Fibroblast of lung (primary cell): ENCODE measurements at regions not wholly inside any gene's neighbourhood (a gene's known extent, or its start where the extent isn't known, plus 50 kb on each side); places are given as distances from the start of the nearest gene placed in this dataset.

Experiments used
- EZH2 ChIP-seq: IDR thresholded peaks from 2 replicates; pipeline ENCODE4 v1.5.1; 2012; ENCODE audit warnings: low read length, control low read depth, mild to moderate bottlenecking; ENCODE audit errors: missing control alignments
- TF ChIP-seq, protein P1 (sequence below), 2 donors: IDR thresholded peaks in 1 of 2; conservative IDR thresholded peaks in 1 of 2; 1 replicate in 1 of 2; 2 replicates in 1 of 2; pipeline ENCODE4 v1.5.1; 2011 to 2012; ENCODE audit warnings: low read length in 2 of 2, control low read depth in 1 of 2, inconsistent platforms in 1 of 2, low read depth in 1 of 2, mild to moderate bottlenecking in 1 of 2

DNA sequence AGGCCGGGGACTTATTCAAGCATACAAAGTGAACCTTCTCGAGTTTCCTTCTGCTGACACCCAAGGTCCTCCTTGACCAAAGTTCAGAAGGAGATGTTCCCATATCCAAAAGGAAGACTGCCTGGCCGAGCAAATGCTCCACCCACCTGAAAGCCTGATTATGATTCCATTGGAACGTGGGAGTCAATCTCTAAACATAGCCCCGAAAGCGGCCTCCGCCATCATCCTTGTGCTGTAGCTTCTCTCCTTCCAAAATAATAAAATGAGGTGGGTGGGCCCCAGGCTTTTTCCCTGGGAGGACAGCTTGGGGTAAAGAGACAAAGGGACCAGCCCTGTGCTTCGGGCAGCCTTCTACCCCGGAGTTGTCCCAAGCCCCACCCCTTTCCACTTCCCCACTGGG, 355.6 kb upstream of the SLC30A5 start:
- TF ChIP-seq, protein P1, sequence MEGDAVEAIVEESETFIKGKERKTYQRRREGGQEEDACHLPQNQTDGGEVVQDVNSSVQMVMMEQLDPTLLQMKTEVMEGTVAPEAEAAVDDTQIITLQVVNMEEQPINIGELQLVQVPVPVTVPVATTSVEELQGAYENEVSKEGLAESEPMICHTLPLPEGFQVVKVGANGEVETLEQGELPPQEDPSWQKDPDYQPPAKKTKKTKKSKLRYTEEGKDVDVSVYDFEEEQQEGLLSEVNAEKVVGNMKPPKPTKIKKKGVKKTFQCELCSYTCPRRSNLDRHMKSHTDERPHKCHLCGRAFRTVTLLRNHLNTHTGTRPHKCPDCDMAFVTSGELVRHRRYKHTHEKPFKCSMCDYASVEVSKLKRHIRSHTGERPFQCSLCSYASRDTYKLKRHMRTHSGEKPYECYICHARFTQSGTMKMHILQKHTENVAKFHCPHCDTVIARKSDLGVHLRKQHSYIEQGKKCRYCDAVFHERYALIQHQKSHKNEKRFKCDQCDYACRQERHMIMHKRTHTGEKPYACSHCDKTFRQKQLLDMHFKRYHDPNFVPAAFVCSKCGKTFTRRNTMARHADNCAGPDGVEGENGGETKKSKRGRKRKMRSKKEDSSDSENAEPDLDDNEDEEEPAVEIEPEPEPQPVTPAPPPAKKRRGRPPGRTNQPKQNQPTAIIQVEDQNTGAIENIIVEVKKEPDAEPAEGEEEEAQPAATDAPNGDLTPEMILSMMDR (conservative IDR thresholded peaks at IDR 0.05 in 1 of 2, IDR thresholded peaks at IDR 0.05 in 1 of 2; ENCODE audit: low read depth in 1 of 2, low read length in 2 of 2), result no peak
- TF ChIP-seq EZH2, result no peak
